ENCODE measurements at regions not wholly inside any gene's neighbourhood (a gene's known extent, or its start where the extent isn't known, plus 50 kb on each side); places are given as distances from the start of the nearest gene placed in this dataset.

DNA sequence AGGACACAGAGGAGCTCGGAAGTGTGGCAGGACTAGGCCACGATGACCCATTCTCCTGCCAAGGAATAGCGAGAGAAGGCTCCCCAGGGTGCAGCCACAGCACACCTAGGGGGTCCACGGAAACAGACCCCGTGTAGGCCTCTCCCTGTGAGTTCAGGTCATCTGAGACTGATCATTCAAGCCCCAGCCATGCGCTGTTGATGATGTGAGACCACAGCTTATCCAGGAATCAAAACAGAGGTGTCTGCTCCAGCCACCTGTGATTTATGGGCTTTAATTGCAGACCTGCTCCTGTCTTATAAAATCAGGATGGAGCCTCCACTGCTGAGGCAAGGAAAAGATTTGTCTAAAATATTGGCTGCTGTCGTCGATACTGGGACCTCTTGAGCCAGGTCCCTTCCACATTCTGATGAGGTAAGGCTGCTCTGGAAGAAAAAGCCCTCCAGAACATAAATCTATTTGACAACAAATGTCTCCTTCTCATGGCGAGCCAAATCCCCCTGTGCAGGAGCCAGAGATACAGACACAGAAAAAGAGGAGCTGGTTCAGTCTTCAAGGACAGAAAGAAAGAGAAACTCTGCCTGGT, 186.7 kb downstream of the TJP1 start:
- TF ChIP-seq, protein P1, sequence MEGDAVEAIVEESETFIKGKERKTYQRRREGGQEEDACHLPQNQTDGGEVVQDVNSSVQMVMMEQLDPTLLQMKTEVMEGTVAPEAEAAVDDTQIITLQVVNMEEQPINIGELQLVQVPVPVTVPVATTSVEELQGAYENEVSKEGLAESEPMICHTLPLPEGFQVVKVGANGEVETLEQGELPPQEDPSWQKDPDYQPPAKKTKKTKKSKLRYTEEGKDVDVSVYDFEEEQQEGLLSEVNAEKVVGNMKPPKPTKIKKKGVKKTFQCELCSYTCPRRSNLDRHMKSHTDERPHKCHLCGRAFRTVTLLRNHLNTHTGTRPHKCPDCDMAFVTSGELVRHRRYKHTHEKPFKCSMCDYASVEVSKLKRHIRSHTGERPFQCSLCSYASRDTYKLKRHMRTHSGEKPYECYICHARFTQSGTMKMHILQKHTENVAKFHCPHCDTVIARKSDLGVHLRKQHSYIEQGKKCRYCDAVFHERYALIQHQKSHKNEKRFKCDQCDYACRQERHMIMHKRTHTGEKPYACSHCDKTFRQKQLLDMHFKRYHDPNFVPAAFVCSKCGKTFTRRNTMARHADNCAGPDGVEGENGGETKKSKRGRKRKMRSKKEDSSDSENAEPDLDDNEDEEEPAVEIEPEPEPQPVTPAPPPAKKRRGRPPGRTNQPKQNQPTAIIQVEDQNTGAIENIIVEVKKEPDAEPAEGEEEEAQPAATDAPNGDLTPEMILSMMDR (conservative IDR thresholded peaks at IDR 0.05; ENCODE audit: low read depth, low read length) = no peak
- DNase-seq (ENCODE audit: low read depth) = no peak
- no peak overlapping the region for H3K4me3 ChIP-seq (ENCODE audit: low read depth, low read length)

DNA sequence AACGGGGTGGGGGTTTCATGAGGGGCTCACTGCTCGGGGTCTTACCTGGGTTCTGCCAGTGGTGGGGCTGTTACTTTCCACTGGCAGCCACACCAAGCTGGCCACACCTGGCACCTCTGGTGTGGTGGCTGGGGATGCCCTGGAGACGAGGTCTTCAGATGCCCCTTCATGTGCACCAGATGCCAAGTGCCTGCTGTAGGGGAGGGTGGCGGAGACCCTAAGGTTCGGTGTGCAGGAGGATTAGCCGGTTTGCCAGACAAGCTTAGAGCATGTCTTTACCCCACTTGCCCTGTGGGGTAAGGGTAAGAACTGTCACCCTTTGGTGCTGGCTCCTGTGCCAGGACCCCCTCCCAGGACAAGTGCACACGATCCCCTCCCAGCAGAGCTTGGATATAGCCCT, 188.3 kb downstream of the TJP1 start:
- H3K4me3 ChIP-seq (ENCODE audit: low read depth, low read length) = no peak overlapping the region
- no peak for DNase-seq (ENCODE audit: low read depth)
- TF ChIP-seq, protein P1 (conservative IDR thresholded peaks at IDR 0.05; ENCODE audit: low read depth, low read length) = no peak

DNA sequence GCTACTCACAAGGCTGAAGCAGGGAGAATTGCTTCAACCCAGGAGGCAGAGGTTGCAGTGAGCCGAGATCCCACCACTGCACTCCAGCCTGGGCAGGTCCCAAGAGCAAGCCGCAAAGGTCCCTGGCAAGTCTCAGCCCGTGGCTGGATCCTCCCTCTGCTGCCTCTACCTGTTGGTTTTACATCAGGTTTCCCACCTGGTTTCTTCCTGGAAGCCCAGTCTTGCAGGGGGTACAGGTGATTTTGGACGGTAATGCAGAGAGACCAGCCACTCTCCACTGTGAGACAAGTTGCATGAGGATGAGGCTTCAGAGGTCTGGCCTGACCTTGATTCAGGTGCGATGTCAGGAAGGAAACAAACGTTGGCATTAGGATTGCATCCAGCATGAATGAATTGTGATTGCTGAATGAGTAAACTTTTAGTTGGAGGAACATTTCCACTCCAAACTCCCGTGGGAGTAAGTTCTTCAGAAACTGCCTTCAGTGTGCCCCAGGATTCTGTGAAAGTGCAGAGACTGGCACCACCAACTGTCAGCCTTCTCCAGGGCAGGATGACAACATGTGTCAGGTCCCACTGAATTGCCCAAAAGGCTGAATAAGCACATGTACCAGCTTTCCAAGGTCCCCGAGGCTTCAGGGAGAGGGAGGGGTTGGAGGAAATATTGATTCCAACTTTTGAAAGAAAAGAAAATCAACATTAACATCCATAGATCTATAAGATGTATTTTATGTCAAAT, 189.4 kb downstream of the TJP1 start:
- DNase-seq (ENCODE audit: low read depth) = no peak
- TF ChIP-seq, protein P1 (conservative IDR thresholded peaks at IDR 0.05; ENCODE audit: low read depth, low read length) = no peak
- no peak overlapping the region for H3K4me3 ChIP-seq (ENCODE audit: low read depth, low read length)

DNA sequence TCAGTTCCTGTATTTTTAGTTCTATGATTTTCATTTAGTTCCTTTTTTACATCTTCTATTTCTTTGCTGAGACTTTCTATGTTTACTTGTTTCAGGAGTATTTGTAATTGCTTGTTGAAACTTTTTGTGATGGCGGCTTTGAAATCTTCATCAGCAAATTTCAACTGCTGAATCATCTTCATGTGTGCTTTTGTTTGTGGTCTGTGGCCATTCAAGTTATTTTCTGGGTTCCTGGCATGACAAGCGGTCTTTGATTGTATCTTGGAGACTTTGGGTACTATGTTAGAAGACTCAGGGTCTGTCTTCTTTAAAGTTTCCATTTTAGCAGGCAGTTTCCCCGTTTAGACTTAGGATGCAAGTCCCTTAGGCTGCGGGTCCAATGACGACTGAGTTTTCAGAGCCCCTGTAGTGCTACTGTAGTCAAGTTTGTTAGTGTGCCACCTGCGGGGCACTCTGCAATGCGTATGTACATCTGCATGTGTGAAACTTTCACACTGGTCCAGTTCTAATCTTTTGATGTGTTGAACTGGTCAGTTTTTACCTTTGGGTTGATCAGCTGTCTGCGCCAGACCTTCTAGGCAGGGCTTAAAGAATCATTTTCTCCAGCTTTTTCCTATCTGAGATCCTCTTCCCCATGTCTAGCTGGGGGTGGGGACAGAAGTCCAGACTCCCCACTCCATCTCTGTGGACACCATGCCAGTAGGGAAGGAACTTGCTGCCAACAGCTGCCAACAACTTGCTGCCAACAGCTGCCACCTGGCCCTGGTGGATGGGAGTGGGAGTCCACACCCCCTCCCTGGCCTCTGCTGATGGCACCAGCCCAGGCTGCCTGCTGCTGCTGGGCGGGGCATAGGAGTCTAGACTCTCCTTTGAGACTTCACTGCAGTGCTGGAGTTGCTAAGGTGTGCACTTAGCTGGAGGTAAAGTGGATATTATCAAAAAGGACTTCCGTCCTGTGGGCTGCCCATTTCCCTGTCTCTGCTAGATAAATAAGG, 190.9 kb downstream of the TJP1 start:
- H3K4me3 ChIP-seq (ENCODE audit: low read depth, low read length) = no peak overlapping the region
- TF ChIP-seq, protein P1 (conservative IDR thresholded peaks at IDR 0.05; ENCODE audit: low read depth, low read length) = no peak
- DNase-seq (ENCODE audit: low read depth) = no peak

DNA sequence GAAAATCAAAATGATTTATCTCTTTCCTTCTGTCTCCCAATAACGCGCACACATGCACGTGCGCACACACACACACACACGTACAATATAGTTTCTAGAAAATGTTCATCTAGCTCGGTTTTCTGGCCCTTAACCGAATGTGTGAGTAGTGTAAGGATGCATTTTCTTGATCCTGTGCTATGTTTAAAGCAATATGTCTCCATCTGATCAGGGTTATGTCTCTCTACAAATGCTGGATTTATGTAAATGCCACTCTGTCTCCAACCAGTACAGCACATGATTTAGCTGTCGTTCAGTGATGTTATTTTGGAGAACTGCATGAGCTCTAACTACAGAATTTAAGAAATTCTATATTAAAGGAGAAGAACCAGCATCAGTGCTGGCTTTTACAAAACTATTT, 198.0 kb downstream of the TJP1 start:
- no peak overlapping the region for H3K4me3 ChIP-seq (ENCODE audit: low read depth, low read length)
- TF ChIP-seq, protein P1 (conservative IDR thresholded peaks at IDR 0.05; ENCODE audit: low read depth, low read length) = no peak
- no peak for DNase-seq (ENCODE audit: low read depth)

DNA sequence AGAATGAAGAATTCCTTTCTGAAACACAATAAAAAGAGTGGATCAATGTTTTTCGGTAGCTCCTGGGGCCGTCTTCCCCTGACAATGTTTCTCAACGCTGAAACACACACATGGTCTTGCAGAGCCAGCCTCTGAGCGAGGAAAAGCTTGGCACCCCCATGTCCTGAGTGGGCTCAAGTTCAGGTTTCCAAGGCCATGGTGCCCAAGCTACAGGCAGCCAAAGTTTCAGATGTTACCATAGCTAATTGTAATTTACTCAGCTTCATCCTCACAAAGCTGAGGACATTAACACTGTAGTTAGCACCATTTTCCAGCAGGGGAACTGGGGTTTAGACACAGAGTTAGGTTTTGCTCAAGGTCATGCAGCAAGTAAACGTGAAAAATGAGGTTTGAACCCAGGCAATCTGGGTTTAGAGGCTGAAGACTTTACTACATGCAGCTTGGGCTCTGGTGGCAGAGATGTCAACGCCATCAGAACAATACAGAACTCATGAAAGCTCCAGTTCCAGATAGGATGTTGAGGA, 199.1 kb downstream of the TJP1 start:
- H3K4me3 ChIP-seq (ENCODE audit: low read depth, low read length) = no peak overlapping the region
- TF ChIP-seq, protein P1 (conservative IDR thresholded peaks at IDR 0.05; ENCODE audit: low read depth, low read length) = peak; percentile 8
- no peak for DNase-seq (ENCODE audit: low read depth)
